ENCODE measurements at regions not wholly inside any gene's neighbourhood (a gene's known extent, or its start where the extent isn't known, plus 50 kb on each side); places are given as distances from the start of the nearest gene placed in this dataset.

DNA sequence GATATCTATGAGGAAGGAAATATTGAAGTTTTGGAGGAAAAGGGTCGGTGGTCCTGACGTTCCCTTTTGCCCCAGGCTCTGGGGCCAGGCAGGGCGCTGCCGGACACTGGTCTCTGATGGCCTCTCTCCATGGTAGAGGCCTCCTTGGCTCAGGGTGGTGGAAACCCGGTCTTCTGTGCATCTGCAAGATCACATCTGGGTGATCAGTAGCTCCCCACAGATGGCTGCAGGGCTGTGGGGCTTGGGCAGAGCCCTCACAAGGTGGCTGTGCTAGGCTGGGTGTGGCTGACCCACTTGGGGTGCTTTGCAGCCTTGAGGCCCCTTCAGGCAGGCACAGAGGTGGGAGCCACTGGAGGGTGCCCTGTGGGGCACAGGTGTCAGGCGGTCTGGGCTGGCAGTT is 53.9 kb upstream of the RNU6ATAC start (continued):
- no peak for TF ChIP-seq RUNX3 (IDR thresholded peaks at IDR 0.05; ENCODE audit: low read length)
- TF ChIP-seq, protein P1, sequence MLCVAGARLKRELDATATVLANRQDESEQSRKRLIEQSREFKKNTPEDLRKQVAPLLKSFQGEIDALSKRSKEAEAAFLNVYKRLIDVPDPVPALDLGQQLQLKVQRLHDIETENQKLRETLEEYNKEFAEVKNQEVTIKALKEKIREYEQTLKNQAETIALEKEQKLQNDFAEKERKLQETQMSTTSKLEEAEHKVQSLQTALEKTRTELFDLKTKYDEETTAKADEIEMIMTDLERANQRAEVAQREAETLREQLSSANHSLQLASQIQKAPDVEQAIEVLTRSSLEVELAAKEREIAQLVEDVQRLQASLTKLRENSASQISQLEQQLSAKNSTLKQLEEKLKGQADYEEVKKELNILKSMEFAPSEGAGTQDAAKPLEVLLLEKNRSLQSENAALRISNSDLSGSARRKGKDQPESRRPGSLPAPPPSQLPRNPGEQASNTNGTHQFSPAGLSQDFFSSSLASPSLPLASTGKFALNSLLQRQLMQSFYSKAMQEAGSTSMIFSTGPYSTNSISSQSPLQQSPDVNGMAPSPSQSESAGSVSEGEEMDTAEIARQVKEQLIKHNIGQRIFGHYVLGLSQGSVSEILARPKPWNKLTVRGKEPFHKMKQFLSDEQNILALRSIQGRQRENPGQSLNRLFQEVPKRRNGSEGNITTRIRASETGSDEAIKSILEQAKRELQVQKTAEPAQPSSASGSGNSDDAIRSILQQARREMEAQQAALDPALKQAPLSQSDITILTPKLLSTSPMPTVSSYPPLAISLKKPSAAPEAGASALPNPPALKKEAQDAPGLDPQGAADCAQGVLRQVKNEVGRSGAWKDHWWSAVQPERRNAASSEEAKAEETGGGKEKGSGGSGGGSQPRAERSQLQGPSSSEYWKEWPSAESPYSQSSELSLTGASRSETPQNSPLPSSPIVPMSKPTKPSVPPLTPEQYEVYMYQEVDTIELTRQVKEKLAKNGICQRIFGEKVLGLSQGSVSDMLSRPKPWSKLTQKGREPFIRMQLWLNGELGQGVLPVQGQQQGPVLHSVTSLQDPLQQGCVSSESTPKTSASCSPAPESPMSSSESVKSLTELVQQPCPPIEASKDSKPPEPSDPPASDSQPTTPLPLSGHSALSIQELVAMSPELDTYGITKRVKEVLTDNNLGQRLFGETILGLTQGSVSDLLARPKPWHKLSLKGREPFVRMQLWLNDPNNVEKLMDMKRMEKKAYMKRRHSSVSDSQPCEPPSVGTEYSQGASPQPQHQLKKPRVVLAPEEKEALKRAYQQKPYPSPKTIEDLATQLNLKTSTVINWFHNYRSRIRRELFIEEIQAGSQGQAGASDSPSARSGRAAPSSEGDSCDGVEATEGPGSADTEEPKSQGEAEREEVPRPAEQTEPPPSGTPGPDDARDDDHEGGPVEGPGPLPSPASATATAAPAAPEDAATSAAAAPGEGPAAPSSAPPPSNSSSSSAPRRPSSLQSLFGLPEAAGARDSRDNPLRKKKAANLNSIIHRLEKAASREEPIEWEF (IDR thresholded peaks at IDR 0.05; ENCODE audit: insufficient replicate concordance, low read depth, low read length): no peak
- TF ChIP-seq WRNIP1 (IDR thresholded peaks at IDR 0.05; ENCODE audit: borderline replicate concordance, low read depth, low read length): no peak
- TF ChIP-seq NR2C1 (IDR thresholded peaks at IDR 0.05): no peak
- no peak for TF ChIP-seq KAT2A (conservative IDR thresholded peaks at IDR 0.05; ENCODE audit: control insufficient read depth, low read depth, low read length)
- TF ChIP-seq, protein P2, sequence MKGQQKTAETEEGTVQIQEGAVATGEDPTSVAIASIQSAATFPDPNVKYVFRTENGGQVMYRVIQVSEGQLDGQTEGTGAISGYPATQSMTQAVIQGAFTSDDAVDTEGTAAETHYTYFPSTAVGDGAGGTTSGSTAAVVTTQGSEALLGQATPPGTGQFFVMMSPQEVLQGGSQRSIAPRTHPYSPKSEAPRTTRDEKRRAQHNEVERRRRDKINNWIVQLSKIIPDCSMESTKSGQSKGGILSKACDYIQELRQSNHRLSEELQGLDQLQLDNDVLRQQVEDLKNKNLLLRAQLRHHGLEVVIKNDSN (IDR thresholded peaks at IDR 0.05; ENCODE audit: borderline replicate concordance, extremely low read length, insufficient read depth, low read depth, low read length): no peak
- TF ChIP-seq NR2C2 (IDR thresholded peaks at IDR 0.05; ENCODE audit: borderline replicate concordance, control insufficient read depth, insufficient read length, low read depth): no peak
- no peak for TF ChIP-seq SREBF2 (IDR thresholded peaks at IDR 0.05; ENCODE audit: low read length)

All from GM12878 (cell line).